AG09309 (cell line): ENCODE measurements at regions not wholly inside any gene's neighbourhood (a gene's known extent, or its start where the extent isn't known, plus 50 kb on each side); places are given as distances from the start of the nearest gene placed in this dataset.

Source experiments
- DNase-seq: peaks from one replicate; pipeline ENCODE4 v3.0.0-alpha.2; 2010; ENCODE audit warnings: low read depth
- H3K4me3 ChIP-seq: 2 replicates; pipeline ENCODE4 v1.5.1; 2011; ENCODE audit warnings: mild to moderate bottlenecking, low read depth, low read length, moderate library complexity; ENCODE audit not compliant: control insufficient read depth
- TF ChIP-seq, protein P1 (sequence below): IDR thresholded peaks from 2 replicates; pipeline ENCODE4 v1.5.1; 2011; ENCODE audit warnings: mild to moderate bottlenecking, low read depth, low read length, inconsistent platforms; ENCODE audit not compliant: insufficient read depth, control insufficient read depth; ENCODE audit errors: missing control alignments

DNA sequence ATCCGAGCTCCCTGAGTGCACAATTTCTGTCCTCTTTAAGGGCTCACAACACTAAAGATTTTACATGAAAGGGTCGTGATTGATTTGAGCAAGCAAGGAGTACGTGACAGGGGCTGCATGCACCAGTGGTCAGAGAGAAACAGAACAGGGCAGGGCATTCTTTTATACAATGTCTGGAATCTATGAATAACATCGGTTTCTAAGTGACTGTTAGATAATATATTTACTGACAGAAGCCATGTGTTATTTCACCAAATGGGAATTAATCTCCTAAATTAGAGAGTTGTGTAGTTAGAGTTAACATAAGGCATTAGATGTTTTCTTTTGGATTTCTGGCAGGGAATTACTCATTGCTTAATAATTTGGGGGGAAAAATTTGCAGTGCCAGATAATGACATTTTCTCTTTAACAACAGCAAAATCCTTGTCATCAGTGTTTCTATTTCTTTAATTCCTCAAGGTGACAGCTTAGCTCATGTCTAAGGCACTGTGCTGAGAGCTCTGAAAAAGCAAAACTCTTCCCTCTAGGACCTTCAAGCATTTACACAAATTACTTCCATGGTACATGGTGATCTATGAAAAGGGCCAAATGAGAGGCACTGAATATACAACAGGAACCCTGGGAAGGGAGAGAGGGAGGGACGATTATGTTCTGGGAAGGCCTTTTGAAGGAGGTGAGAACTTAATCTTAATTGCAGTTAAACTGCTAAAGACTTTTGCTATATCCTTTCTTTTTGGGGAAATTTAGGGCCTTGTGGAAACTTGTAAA is 145.0 kb downstream of the RTL3 start:
- TF ChIP-seq, protein P1, sequence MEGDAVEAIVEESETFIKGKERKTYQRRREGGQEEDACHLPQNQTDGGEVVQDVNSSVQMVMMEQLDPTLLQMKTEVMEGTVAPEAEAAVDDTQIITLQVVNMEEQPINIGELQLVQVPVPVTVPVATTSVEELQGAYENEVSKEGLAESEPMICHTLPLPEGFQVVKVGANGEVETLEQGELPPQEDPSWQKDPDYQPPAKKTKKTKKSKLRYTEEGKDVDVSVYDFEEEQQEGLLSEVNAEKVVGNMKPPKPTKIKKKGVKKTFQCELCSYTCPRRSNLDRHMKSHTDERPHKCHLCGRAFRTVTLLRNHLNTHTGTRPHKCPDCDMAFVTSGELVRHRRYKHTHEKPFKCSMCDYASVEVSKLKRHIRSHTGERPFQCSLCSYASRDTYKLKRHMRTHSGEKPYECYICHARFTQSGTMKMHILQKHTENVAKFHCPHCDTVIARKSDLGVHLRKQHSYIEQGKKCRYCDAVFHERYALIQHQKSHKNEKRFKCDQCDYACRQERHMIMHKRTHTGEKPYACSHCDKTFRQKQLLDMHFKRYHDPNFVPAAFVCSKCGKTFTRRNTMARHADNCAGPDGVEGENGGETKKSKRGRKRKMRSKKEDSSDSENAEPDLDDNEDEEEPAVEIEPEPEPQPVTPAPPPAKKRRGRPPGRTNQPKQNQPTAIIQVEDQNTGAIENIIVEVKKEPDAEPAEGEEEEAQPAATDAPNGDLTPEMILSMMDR, result no peak
- DNase-seq, result no peak
- H3K4me3 ChIP-seq, result no peak overlapping the region

DNA sequence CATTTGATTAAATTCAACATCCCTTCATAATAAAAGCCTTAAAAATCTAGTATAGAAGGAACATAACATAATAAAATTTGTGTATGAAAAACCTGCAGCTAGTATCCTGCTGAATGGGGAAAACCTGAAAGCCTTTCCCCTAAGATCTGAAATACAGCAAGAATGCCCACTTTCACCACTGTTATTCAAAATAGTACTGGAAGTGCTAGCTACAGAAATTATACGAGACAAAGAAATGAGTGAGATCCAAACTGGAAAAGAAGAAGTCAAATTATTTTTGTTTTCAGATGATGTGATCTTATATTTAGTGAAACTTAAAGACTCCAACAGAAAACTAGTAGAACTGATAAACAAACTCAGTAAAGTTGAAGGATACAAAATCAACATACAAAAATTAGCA is 152.9 kb downstream of the RTL3 start:
- TF ChIP-seq, protein P1, result no peak
- no peak for DNase-seq
- H3K4me3 ChIP-seq, result no peak overlapping the region

DNA sequence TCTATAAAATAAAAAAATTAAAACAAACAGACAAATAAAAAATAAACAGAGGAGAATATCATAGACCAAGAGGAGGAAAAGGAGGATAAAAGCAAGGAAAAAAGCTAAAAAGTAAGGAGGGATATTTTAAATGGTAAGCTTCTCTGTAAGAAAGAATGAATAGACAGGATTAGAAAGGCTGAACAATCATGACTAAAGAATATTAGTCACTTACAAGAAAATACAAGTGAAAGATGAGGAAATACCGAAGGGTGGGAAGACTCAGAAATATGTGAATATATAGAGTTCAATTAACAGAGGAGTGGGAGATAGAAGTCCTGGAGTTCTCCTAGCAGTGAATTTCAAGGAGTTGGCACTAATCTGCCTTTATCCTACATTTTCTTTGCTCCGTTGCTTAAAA is 162.6 kb downstream of the RTL3 start:
- TF ChIP-seq, protein P1, result no peak
- no peak overlapping the region for H3K4me3 ChIP-seq
- DNase-seq, result no peak

DNA sequence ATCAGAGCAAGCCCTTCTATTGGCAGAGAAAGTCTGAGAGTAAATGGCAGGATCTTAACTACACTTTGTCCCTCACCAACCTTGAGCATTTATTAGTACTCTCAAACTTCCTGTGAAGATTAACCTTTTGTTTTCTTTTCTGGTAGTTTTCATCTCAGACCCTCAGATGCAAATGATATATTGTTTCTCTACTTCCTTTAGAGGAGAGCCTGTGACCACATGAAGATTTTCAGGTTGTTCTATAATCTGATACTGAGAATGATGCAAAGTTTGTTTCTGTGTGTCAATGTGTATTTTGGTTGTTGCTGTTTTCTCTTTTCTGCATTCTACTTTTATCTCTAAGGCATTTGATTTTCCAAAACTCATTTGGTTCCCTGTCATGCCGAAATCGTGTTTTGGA is 165.8 kb upstream of the CYSLTR1 start:
- H3K4me3 ChIP-seq, result no peak overlapping the region
- TF ChIP-seq, protein P1, result no peak

DNA sequence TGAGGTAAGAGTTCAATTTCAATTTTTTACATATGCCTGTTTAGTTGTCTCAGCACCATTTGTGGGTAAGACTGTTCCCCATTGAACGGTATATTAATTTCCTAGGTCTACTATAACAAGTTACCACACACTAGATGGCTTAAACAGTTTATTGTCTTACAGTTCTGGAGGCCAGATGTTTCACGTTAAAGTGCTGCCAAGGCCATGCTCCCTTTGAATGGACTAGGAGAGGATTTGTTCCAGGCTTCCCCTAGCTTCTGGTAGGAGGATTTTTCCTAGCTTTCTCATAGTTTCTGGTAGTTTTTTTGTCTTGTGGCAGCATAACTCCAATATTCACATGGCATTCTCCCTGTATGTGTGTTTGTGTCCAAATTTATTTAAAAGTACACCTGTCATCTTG is 149.3 kb upstream of the CYSLTR1 start:
- no peak overlapping the region for H3K4me3 ChIP-seq
- TF ChIP-seq, protein P1, result no peak
- no peak for DNase-seq

More for the DNA sequence above, 165.8 kb upstream of the CYSLTR1 start:
- no peak for DNase-seq

DNA sequence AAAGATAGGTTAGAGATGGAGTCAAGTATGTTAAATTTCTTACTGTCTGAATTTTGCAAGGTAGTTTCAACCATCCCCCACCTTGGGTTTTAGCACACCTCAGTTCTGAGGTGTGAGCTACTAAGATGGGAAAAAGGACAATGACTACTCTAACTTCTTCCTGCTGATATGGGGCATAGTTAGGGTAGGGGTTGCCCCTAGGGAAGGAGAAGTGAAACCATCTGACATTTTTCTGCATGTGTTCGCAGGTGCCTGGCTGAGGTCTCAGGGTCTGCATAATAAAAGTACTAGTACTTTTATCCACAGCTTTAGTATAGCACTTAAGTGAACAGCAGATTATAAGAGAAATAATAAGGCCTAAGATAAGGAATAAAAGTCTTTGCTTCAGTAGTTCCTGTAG is 129.5 kb upstream of the CYSLTR1 start:
- DNase-seq, result no peak
- no peak overlapping the region for H3K4me3 ChIP-seq
- TF ChIP-seq, protein P1, result no peak

DNA sequence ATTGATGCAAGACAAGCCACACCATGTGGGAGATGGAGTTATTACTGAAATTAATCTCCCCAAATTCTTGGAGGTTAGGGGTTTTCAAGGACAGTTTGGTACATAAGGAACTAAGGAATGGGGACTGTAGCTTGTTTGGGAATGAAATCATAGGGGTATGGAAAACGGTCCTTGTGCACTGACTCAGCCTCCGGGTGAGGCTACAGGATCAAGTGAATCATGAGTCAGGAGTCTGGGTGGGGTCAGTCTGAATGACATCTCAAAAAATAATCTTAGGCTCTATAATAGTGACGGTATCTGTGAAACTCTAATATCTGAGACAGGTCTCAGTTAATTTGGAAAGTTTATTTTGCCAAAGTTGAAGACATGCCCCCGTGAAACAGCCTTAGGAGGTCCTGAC is 128.5 kb upstream of the CYSLTR1 start:
- TF ChIP-seq, protein P1, result no peak
- H3K4me3 ChIP-seq, result no peak overlapping the region
- no peak for DNase-seq
